Karpas-422 (cell line): ENCODE measurements at regions not wholly inside any gene's neighbourhood (a gene's known extent, or its start where the extent isn't known, plus 50 kb on each side); places are given as distances from the start of the nearest gene placed in this dataset.

Experiments
- DNase-seq: peaks from one replicate; pipeline ENCODE4 v3.0.0-alpha.2; 2015
- H2AFZ ChIP-seq: fragments of 200-600 bp; sonication (generic); 2 replicates; pipeline ENCODE4 v1.6.1; 2014; ENCODE audit warnings: antibody characterized with exemption, low read length, mixed read lengths
- H3K27ac ChIP-seq: fragments of 200-600 bp; sonication (generic); 2 replicates; pipeline ENCODE4 v1.5.1; 2014; ENCODE audit warnings: mild to moderate bottlenecking, low read length, moderate library complexity
- H3K27me3 ChIP-seq: fragments of 200-600 bp; sonication (generic); 2 replicates; pipeline ENCODE4 v1.6.1; 2014; ENCODE audit warnings: low read length, mixed read lengths
- H3K36me3 ChIP-seq: fragments of 200-600 bp; sonication (generic); 2 replicates; pipeline ENCODE4 v1.6.1; 2014; ENCODE audit warnings: low read length, mixed read lengths; ENCODE audit not compliant: insufficient read depth
- H3K4me1 ChIP-seq: fragments of 200-600 bp; sonication (generic); 2 replicates; pipeline ENCODE4 v1.6.1; 2014; ENCODE audit warnings: mild to moderate bottlenecking, low read length, mixed read lengths
- H3K4me2 ChIP-seq: fragments of 200-600 bp; sonication (generic); 2 replicates; pipeline ENCODE4 v1.6.1; 2014; ENCODE audit warnings: low read length, low read depth, mild to moderate bottlenecking; ENCODE audit not compliant: poor library complexity, severe bottlenecking
- H3K4me3 ChIP-seq: fragments of 200-600 bp; sonication (generic); 2 replicates; pipeline ENCODE4 v1.5.1; 2014; ENCODE audit warnings: mild to moderate bottlenecking, antibody characterized with exemption, low read length, mixed read lengths
- H3K79me2 ChIP-seq: fragments of 200-600 bp; sonication (generic); 2 replicates; pipeline ENCODE4 v1.6.1; 2014; ENCODE audit warnings: mild to moderate bottlenecking, low read length, mixed read lengths
- H3K9ac ChIP-seq: fragments of 200-600 bp; sonication (generic); 2 replicates; pipeline ENCODE4 v1.6.0; 2014; ENCODE audit warnings: low read length
- H3K9me2 ChIP-seq: fragments of 200-600 bp; sonication (generic), shearing (Covaris generic); replicated peaks from 2 replicates; pipeline ENCODE4 v1.6.0; 2014; ENCODE audit warnings: mild to moderate bottlenecking, low read length, moderate library complexity; ENCODE audit not compliant: insufficient read depth
- H3K9me3 ChIP-seq: fragments of 300-700, 200-600 bp; sonication (generic); 2 replicates; pipeline ENCODE4 v1.6.1; 2014; ENCODE audit warnings: low read length, mixed read lengths
- H4K20me1 ChIP-seq: fragments of 200-600 bp; sonication (generic); 2 replicates; pipeline ENCODE4 v1.6.1; 2014; ENCODE audit warnings: mild to moderate bottlenecking, antibody characterized with exemption, low read length, low read depth; ENCODE audit not compliant: insufficient read depth

GRCh38 chr2:860259-860855, 90.3 kb upstream of the SNTG2 start:
- H3K9me2 ChIP-seq, result no peaks in the 10 kb centered on the region
- no peak overlapping the region for H3K4me3 ChIP-seq
- H3K79me2 ChIP-seq, result no peaks in the 10 kb centered on the region
- H4K20me1 ChIP-seq, result no peaks in the 10 kb centered on the region
- no peak overlapping the region for H3K9ac ChIP-seq
- no peak for DNase-seq
- no peak overlapping the region for H3K4me2 ChIP-seq
- no peak overlapping the region for H2AFZ ChIP-seq
- no peak overlapping the region for H3K27ac ChIP-seq
- no peaks in the 10 kb centered on the region for H3K9me3 ChIP-seq
- no peaks in the 10 kb centered on the region for H3K27me3 ChIP-seq
- H3K4me1 ChIP-seq, result no peaks in the 10 kb centered on the region
- H3K36me3 ChIP-seq, result no peaks in the 10 kb centered on the region

GRCh38 chr2:858646-859045, 92.0 kb upstream of the SNTG2 start:
- H3K9ac ChIP-seq, result no peak overlapping the region

GRCh38 chr2:857937-858336, 92.7 kb upstream of the SNTG2 start:
- Histone ChIP-seq H3K4me2 (no peak overlapping the region), H3K36me3 (no peaks in the 10 kb centered on the region), H3K9me2 (no peaks in the 10 kb centered on the region), H2AFZ (no peak overlapping the region), H3K4me3 (no peak overlapping the region), H3K9me3 (no peaks in the 10 kb centered on the region), H3K9ac (no peak overlapping the region), H3K27ac (no peak overlapping the region), H4K20me1 (no peaks in the 10 kb centered on the region), H3K79me2 (no peaks in the 10 kb centered on the region), H3K4me1 (no peaks in the 10 kb centered on the region), H3K27me3 (no peaks in the 10 kb centered on the region)
- no peak for DNase-seq

More at GRCh38 chr2:858646-859045, 92.0 kb upstream of the SNTG2 start:
- H3K4me1 ChIP-seq, result no peaks in the 10 kb centered on the region
- no peaks in the 10 kb centered on the region for H3K79me2 ChIP-seq
- DNase-seq, result no peak
- no peak overlapping the region for H3K27ac ChIP-seq
- no peak overlapping the region for H2AFZ ChIP-seq
- H3K9me3 ChIP-seq, result no peaks in the 10 kb centered on the region
- no peak overlapping the region for H3K4me3 ChIP-seq
- H3K9me2 ChIP-seq, result no peaks in the 10 kb centered on the region
- H4K20me1 ChIP-seq, result no peaks in the 10 kb centered on the region
- H3K36me3 ChIP-seq, result no peaks in the 10 kb centered on the region
- no peak overlapping the region for H3K4me2 ChIP-seq
- no peaks in the 10 kb centered on the region for H3K27me3 ChIP-seq

GRCh38 chr2:857081-857480, 93.6 kb upstream of the SNTG2 start:
- H3K4me1 ChIP-seq, result no peaks in the 10 kb centered on the region
- no peaks in the 10 kb centered on the region for H3K9me2 ChIP-seq
- no peak overlapping the region for H3K27ac ChIP-seq
- no peak for DNase-seq
- H3K36me3 ChIP-seq, result no peaks in the 10 kb centered on the region
- H3K9ac ChIP-seq, result no peak overlapping the region
- no peak overlapping the region for H2AFZ ChIP-seq
- no peaks in the 10 kb centered on the region for H4K20me1 ChIP-seq
- no peak overlapping the region for H3K4me2 ChIP-seq
- no peaks in the 10 kb centered on the region for H3K9me3 ChIP-seq
- H3K27me3 ChIP-seq, result no peaks in the 10 kb centered on the region
- H3K4me3 ChIP-seq, result no peak overlapping the region
- H3K79me2 ChIP-seq, result no peaks in the 10 kb centered on the region

- Histone ChIP-seq H3K4me1 (no peaks in the 10 kb centered on the region), H3K9ac (no peak overlapping the region), H3K4me2 (no peak overlapping the region), H3K4me3 (no peak overlapping the region), H3K79me2 (no peaks in the 10 kb centered on the region), H4K20me1 (no peaks in the 10 kb centered on the region), H3K9me2 (no peaks in the 10 kb centered on the region), H3K27ac (no peak overlapping the region), H2AFZ (no peak overlapping the region), H3K27me3 (no peaks in the 10 kb centered on the region), H3K9me3 (no peaks in the 10 kb centered on the region), H3K36me3 (no peaks in the 10 kb centered on the region)
- DNase-seq, result no peak
Observed at GRCh38 chr2:856456-856855, 94.2 kb upstream of the SNTG2 start.

GRCh38 chr2:856041-856440, 94.6 kb upstream of the SNTG2 start:
- Histone ChIP-seq H2AFZ (no peak overlapping the region), H3K79me2 (no peaks in the 10 kb centered on the region), H3K9ac (no peak overlapping the region), H3K36me3 (no peaks in the 10 kb centered on the region), H3K4me1 (no peaks in the 10 kb centered on the region), H4K20me1 (no peaks in the 10 kb centered on the region), H3K9me3 (no peaks in the 10 kb centered on the region), H3K4me2 (no peak overlapping the region), H3K27me3 (no peaks in the 10 kb centered on the region), H3K4me3 (no peak overlapping the region), H3K27ac (no peak overlapping the region), H3K9me2 (no peaks in the 10 kb centered on the region)
- no peak for DNase-seq

- Histone ChIP-seq H3K4me3 (no peak overlapping the region), H3K27ac (no peak overlapping the region), H3K79me2 (no peaks in the 10 kb centered on the region), H3K4me1 (no peaks in the 10 kb centered on the region), H3K9me3 (no peaks in the 10 kb centered on the region), H2AFZ (no peak overlapping the region), H3K4me2 (no peak overlapping the region), H3K9me2 (no peaks in the 10 kb centered on the region), H3K36me3 (no peaks in the 10 kb centered on the region), H4K20me1 (no peaks in the 10 kb centered on the region), H3K27me3 (no peaks in the 10 kb centered on the region), H3K9ac (no peak overlapping the region)
- no peak for DNase-seq
Observed at GRCh38 chr2:855177-855576, 95.5 kb upstream of the SNTG2 start.

- no peak overlapping the region for H3K27ac ChIP-seq
- H3K79me2 ChIP-seq, result no peaks in the 10 kb centered on the region
- no peaks in the 10 kb centered on the region for H4K20me1 ChIP-seq
- H3K27me3 ChIP-seq, result no peaks in the 10 kb centered on the region
- no peaks in the 10 kb centered on the region for H3K9me2 ChIP-seq
- H3K9ac ChIP-seq, result no peak overlapping the region
- no peaks in the 10 kb centered on the region for H3K36me3 ChIP-seq
- no peaks in the 10 kb centered on the region for H3K9me3 ChIP-seq
- no peak overlapping the region for H3K4me3 ChIP-seq
- no peaks in the 10 kb centered on the region for H3K4me1 ChIP-seq
- H3K4me2 ChIP-seq, result no peak overlapping the region
- DNase-seq, result peak; percentile 90
- no peak overlapping the region for H2AFZ ChIP-seq
Observed at GRCh38 chr2:854460-854859, 96.2 kb upstream of the SNTG2 start.
